ENCODE measurements at regions not wholly inside any gene's neighbourhood (a gene's known extent, or its start where the extent isn't known, plus 50 kb on each side); places are given as distances from the start of the nearest gene placed in this dataset.

- H3K36me3 ChIP-seq (ENCODE audit: control insufficient read depth in 4 of 4, insufficient read depth in 4 of 4, low read length in 4 of 4), result no peaks in the 10 kb centered on the region
- peaks cover 0 to 2% (median 0%) of the 10 kb centered on the region in 5 donors for H3K4me1 ChIP-seq (ENCODE audit: control insufficient read depth in 5 of 5, insufficient read depth in 5 of 5, low read length in 5 of 5)
- H3K4me3 ChIP-seq, result no peak overlapping the region
- 44 to 50% methylated on average over 3 of the region's 3 CpGs for WGBS, 2 donors
- ATAC-seq (ENCODE audit: insufficient read depth, low FRiP score) (no peak), DNase-seq (no peak)
- TF ChIP-seq, protein P1, sequence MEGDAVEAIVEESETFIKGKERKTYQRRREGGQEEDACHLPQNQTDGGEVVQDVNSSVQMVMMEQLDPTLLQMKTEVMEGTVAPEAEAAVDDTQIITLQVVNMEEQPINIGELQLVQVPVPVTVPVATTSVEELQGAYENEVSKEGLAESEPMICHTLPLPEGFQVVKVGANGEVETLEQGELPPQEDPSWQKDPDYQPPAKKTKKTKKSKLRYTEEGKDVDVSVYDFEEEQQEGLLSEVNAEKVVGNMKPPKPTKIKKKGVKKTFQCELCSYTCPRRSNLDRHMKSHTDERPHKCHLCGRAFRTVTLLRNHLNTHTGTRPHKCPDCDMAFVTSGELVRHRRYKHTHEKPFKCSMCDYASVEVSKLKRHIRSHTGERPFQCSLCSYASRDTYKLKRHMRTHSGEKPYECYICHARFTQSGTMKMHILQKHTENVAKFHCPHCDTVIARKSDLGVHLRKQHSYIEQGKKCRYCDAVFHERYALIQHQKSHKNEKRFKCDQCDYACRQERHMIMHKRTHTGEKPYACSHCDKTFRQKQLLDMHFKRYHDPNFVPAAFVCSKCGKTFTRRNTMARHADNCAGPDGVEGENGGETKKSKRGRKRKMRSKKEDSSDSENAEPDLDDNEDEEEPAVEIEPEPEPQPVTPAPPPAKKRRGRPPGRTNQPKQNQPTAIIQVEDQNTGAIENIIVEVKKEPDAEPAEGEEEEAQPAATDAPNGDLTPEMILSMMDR (IDR thresholded peaks at IDR 0.05; ENCODE audit: control extremely low read depth, extremely low read depth), result no peak
- no peaks in the 10 kb centered on the region for H3K27me3 ChIP-seq (ENCODE audit: control insufficient read depth in 3 of 3, insufficient read depth in 3 of 3, low read length in 2 of 3)
- no peak overlapping the region for H3K27ac ChIP-seq (ENCODE audit: low read depth in 1 of 2, low read length in 1 of 2)
- no peaks in the 10 kb centered on the region for H3K9me3 ChIP-seq (ENCODE audit: control insufficient read depth in 4 of 4, insufficient read depth in 3 of 4, low read length in 3 of 4)
- H3K9ac ChIP-seq (ENCODE audit: insufficient read depth in 1 of 2, low read length in 2 of 2), result no peak overlapping the region
Measured at GRCh38 chr3:159128628-159129027, 326.8 kb downstream of the MFSD1 start.

DNA sequence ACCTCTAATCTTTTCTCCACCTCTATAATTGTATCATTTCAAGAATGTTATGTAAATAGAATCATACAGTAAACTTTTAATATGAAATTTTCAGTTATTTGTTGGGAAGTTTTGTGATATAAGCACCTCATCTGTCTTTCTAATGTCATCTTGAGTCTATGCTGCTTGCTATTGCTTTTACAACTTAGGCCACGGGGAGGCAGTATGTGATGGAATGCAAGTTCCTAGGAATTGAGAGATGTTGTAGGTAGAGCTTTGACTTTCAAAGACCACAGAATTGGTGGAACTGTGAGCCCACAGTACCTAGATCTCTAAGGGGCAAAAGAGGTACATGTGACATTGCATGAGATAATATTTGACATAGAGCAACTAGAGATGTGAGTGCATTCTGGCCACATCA lies 328.3 kb downstream of the MFSD1 start:
- no peaks in the 10 kb centered on the region for H3K36me3 ChIP-seq (ENCODE audit: control insufficient read depth in 4 of 4, insufficient read depth in 4 of 4, low read length in 4 of 4)
- TF ChIP-seq, protein P1 (IDR thresholded peaks at IDR 0.05; ENCODE audit: control extremely low read depth, extremely low read depth), result no peak
- no peaks in the 10 kb centered on the region for H3K9me3 ChIP-seq (ENCODE audit: control insufficient read depth in 4 of 4, insufficient read depth in 3 of 4, low read length in 3 of 4)
- H3K9ac ChIP-seq (ENCODE audit: insufficient read depth in 1 of 2, low read length in 2 of 2), result no peak overlapping the region
- WGBS, 2 donors, result 26 to 36% methylated on average over 1 of the region's 1 CpG
- ATAC-seq (ENCODE audit: insufficient read depth, low FRiP score) (no peak), DNase-seq (no peak)
- no peaks in the 10 kb centered on the region for H3K27me3 ChIP-seq (ENCODE audit: control insufficient read depth in 3 of 3, insufficient read depth in 3 of 3, low read length in 2 of 3)
- H3K27ac ChIP-seq (ENCODE audit: low read depth in 1 of 2, low read length in 1 of 2), result no peak overlapping the region
- no peak overlapping the region for H3K4me3 ChIP-seq
- H3K4me1 ChIP-seq (ENCODE audit: control insufficient read depth in 5 of 5, insufficient read depth in 5 of 5, low read length in 5 of 5), result peaks cover 0 to 2% (median 0%) of the 10 kb centered on the region in 5 donors

- H3K4me3 ChIP-seq, result no peak overlapping the region
- no peak overlapping the region for H3K9ac ChIP-seq (ENCODE audit: insufficient read depth in 1 of 2, low read length in 2 of 2)
- H3K27me3 ChIP-seq (ENCODE audit: control insufficient read depth in 3 of 3, insufficient read depth in 3 of 3, low read length in 2 of 3), result no peaks in the 10 kb centered on the region
- TF ChIP-seq, protein P1 (IDR thresholded peaks at IDR 0.05; ENCODE audit: control extremely low read depth, extremely low read depth), result no peak
- H3K4me1 ChIP-seq (ENCODE audit: control insufficient read depth in 5 of 5, insufficient read depth in 5 of 5, low read length in 5 of 5), result peaks cover 0 to 2% (median 0%) of the 10 kb centered on the region in 5 donors
- no peaks in the 10 kb centered on the region for H3K36me3 ChIP-seq (ENCODE audit: control insufficient read depth in 4 of 4, insufficient read depth in 4 of 4, low read length in 4 of 4)
- H3K27ac ChIP-seq (ENCODE audit: low read depth in 1 of 2, low read length in 1 of 2), result no peak overlapping the region
- H3K9me3 ChIP-seq (ENCODE audit: control insufficient read depth in 4 of 4, insufficient read depth in 3 of 4, low read length in 3 of 4), result no peaks in the 10 kb centered on the region
- ATAC-seq (ENCODE audit: insufficient read depth, low FRiP score) (no peak), DNase-seq (no peak)
Measured at GRCh38 chr3:159131376-159131775, 329.5 kb downstream of the MFSD1 start.

DNA sequence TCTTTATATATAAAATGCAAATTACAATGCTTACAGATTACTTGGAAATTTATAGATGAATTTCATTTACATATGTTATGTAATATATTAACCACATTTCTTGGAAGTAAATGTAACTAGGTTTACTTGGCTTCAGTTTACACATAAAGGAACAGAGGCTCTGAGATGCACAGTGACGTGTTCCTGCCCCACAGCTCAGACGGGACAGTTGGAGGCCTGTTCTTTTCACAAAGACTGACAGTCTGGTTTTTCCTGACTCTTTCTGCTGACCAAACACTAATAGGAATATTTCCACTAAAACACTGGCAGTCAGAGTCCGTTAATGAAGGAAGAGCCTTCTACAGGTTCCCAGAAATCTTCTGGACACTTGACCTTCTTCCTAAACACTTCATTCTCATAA lies 336.1 kb downstream of the MFSD1 start:
- TF ChIP-seq, protein P1 (IDR thresholded peaks at IDR 0.05; ENCODE audit: control extremely low read depth, extremely low read depth), result no peak
- H3K9ac ChIP-seq (ENCODE audit: insufficient read depth in 1 of 2, low read length in 2 of 2), result no peak overlapping the region
- DNase-seq, result no peak
- peaks cover 0 to 1% (median 0%) of the 10 kb centered on the region in 4 donors for H3K9me3 ChIP-seq (ENCODE audit: control insufficient read depth in 4 of 4, insufficient read depth in 3 of 4, low read length in 3 of 4)
- peaks cover 0 to 3% (median 0%) of the 10 kb centered on the region in 4 donors for H3K36me3 ChIP-seq (ENCODE audit: control insufficient read depth in 4 of 4, insufficient read depth in 4 of 4, low read length in 4 of 4)
- 61 to 70% methylated on average over 3 of the region's 3 CpGs for WGBS, 2 donors
- no peak overlapping the region for H3K4me3 ChIP-seq
- no peak for ATAC-seq (ENCODE audit: insufficient read depth, low FRiP score)
- no peaks in the 10 kb centered on the region for H3K27me3 ChIP-seq (ENCODE audit: control insufficient read depth in 3 of 3, insufficient read depth in 3 of 3, low read length in 2 of 3)
- no peak overlapping the region for H3K27ac ChIP-seq (ENCODE audit: low read depth in 1 of 2, low read length in 1 of 2)
- no peaks in the 10 kb centered on the region for H3K4me1 ChIP-seq (ENCODE audit: control insufficient read depth in 5 of 5, insufficient read depth in 5 of 5, low read length in 5 of 5)
